Loucy (cell line): ENCODE measurements at regions not wholly inside any gene's neighbourhood (a gene's known extent, or its start where the extent isn't known, plus 50 kb on each side); places are given as distances from the start of the nearest gene placed in this dataset.

Experiments used
- EZH2phosphoT487 ChIP-seq: fragments of 200-600 bp; IDR thresholded peaks from 2 replicates; pipeline ENCODE4 v1.6.1; 2018; ENCODE audit warnings: antibody characterized with exemption, mild to moderate bottlenecking, moderate library complexity, borderline replicate concordance
- TF ChIP-seq, protein P1 (sequence below): fragments of 200-600 bp; sonication (generic); conservative IDR thresholded peaks from 2 replicates; pipeline ENCODE4 v1.5.1; 2014; ENCODE audit warnings: mild to moderate bottlenecking, antibody characterized with exemption, low read length

DNA sequence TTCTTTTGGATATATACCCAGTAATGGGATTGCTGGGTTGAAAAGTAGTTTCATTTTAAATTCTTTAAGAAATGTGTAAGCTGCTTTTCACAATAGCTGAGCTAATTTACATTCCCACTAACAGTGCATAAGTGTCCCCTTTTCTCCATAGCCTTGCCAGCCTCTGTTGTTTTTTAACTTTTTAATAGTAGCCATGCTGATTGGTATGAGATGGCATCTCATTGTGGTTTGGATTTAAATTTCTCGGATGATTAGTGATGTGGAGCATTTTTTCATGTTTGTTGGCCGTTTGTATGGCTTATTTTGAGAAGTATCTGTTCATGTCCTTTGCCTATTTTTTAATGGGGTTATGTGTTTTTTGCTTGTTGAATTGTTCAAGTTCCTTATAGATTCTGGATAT is 444.3 kb upstream of the ATP11B start:
- TF ChIP-seq, protein P1, sequence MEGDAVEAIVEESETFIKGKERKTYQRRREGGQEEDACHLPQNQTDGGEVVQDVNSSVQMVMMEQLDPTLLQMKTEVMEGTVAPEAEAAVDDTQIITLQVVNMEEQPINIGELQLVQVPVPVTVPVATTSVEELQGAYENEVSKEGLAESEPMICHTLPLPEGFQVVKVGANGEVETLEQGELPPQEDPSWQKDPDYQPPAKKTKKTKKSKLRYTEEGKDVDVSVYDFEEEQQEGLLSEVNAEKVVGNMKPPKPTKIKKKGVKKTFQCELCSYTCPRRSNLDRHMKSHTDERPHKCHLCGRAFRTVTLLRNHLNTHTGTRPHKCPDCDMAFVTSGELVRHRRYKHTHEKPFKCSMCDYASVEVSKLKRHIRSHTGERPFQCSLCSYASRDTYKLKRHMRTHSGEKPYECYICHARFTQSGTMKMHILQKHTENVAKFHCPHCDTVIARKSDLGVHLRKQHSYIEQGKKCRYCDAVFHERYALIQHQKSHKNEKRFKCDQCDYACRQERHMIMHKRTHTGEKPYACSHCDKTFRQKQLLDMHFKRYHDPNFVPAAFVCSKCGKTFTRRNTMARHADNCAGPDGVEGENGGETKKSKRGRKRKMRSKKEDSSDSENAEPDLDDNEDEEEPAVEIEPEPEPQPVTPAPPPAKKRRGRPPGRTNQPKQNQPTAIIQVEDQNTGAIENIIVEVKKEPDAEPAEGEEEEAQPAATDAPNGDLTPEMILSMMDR: no peak
- no peak for TF ChIP-seq EZH2phosphoT487
